Gastroesophageal sphincter (tissue), 4 donors: ENCODE measurements at regions not wholly inside any gene's neighbourhood (a gene's known extent, or its start where the extent isn't known, plus 50 kb on each side); places are given as distances from the start of the nearest gene placed in this dataset.

Experiments used
- ATAC-seq: fragments of 150-250 bp; one replicate; pipeline ENCODE4 v1.9.1; 2016; ENCODE audit warnings: mild to moderate bottlenecking, moderate library complexity
- H3K27ac ChIP-seq, 4 donors: fragments of 200-600 bp; sonication (generic) in 3 of 4; 1 replicate in 3 of 4; 2 replicates in 1 of 4; pipeline ENCODE4 v1.5.1; 2016 to 2019
- H3K27me3 ChIP-seq: fragments of 200-600 bp; sonication (generic); one replicate; pipeline ENCODE4 v1.5.1; 2019
- H3K36me3 ChIP-seq, 2 donors: fragments of 200-600 bp; sonication (generic); one replicate each; pipeline ENCODE4 v1.5.1; 2019; ENCODE audit warnings: control low read depth in 1 of 2
- H3K4me1 ChIP-seq, 3 donors: fragments of 200-600 bp; sonication (generic); 1 replicate in 2 of 3; 2 replicates in 1 of 3; pipeline ENCODE4 v1.5.1; 2016 to 2019; ENCODE audit warnings: control low read depth in 2 of 3
- H3K4me3 ChIP-seq, 2 donors: fragments of 200-600 bp; sonication (generic); one replicate each; pipeline ENCODE4 v1.5.1; 2019; ENCODE audit warnings: mild to moderate bottlenecking in 1 of 2, moderate library complexity in 1 of 2
- H3K9me3 ChIP-seq, 3 donors: fragments of 200-600 bp; sonication (generic); one replicate each; pipeline ENCODE4 v1.5.1; 2017 to 2019; ENCODE audit warnings: control low read depth in 2 of 3
- EP300 ChIP-seq: sonication (generic); formaldehyde crosslinking; IDR thresholded peaks from one replicate; pipeline ENCODE4 v1.6.1; 2017; ENCODE audit warnings: antibody characterized with exemption, mild to moderate bottlenecking
- POLR2A ChIP-seq, 2 donors: fragments of 450-650 bp; IDR thresholded peaks; one replicate each; pipeline ENCODE4 v1.6.1; 2017; ENCODE audit warnings: antibody characterized with exemption in 2 of 2, mild to moderate bottlenecking in 2 of 2, moderate library complexity in 1 of 2
- POLR2AphosphoS5 ChIP-seq: sonication (generic); formaldehyde crosslinking; IDR thresholded peaks from one replicate; pipeline ENCODE4 v1.6.1; 2017; ENCODE audit warnings: antibody characterized with exemption
- WGBS, 2 donors: methylation state at CpG; one replicate each; pipeline ENCODE4 v1.1.5; 2018; ENCODE audit warnings: low coverage in 1 of 2; 5-methylcytosine and 5-hydroxymethylcytosine counted together
- TF ChIP-seq, protein P1 (sequence below), 4 experiments: fragments of 200-600 bp in 2 of 4; fragments of 450-650 bp in 2 of 4; sonication (generic) in 1 of 4; IDR thresholded peaks; one replicate each; pipeline ENCODE4 v1.5.1; 2017 to 2019; ENCODE audit warnings: antibody characterized with exemption in 4 of 4, mild to moderate bottlenecking in 2 of 4, moderate library complexity in 2 of 4

DNA sequence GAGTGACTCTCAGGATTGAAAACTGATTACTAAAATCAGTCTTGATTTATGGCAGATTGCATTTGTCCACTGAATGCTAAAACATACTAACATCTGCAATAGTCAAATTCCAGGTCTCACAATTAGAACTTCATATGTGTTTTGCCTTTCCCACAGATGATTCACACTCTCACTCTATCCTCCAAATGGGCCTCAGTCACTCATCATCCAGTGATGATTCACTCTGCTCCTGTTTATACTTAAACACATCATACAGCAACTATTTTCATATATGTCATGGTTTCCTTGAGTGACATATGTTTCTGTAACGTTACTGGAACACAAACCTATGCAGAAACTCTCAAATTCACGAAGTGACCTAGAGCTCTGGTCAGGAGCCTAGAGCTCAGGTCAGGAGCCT lies 512.9 kb downstream of the HINT1 start:
- WGBS, 2 donors, result 29 to 76% methylated on average over 2 of the region's 2 CpGs
- no peak for ATAC-seq
- Histone ChIP-seq H3K27me3 (no peaks in the 10 kb centered on the region), H3K36me3 (no peaks in the 10 kb centered on the region), H3K27ac (no peak overlapping the region), H3K4me1 (no peaks in the 10 kb centered on the region), H3K4me3 (no peak overlapping the region), H3K9me3 (no peaks in the 10 kb centered on the region)
- TF ChIP-seq POLR2A (IDR thresholded peaks at IDR 0.05) (no peak), POLR2AphosphoS5 (no peak), EP300 (no peak)
- TF ChIP-seq, protein P1, sequence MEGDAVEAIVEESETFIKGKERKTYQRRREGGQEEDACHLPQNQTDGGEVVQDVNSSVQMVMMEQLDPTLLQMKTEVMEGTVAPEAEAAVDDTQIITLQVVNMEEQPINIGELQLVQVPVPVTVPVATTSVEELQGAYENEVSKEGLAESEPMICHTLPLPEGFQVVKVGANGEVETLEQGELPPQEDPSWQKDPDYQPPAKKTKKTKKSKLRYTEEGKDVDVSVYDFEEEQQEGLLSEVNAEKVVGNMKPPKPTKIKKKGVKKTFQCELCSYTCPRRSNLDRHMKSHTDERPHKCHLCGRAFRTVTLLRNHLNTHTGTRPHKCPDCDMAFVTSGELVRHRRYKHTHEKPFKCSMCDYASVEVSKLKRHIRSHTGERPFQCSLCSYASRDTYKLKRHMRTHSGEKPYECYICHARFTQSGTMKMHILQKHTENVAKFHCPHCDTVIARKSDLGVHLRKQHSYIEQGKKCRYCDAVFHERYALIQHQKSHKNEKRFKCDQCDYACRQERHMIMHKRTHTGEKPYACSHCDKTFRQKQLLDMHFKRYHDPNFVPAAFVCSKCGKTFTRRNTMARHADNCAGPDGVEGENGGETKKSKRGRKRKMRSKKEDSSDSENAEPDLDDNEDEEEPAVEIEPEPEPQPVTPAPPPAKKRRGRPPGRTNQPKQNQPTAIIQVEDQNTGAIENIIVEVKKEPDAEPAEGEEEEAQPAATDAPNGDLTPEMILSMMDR (IDR thresholded peaks at IDR 0.05), result no peak

DNA sequence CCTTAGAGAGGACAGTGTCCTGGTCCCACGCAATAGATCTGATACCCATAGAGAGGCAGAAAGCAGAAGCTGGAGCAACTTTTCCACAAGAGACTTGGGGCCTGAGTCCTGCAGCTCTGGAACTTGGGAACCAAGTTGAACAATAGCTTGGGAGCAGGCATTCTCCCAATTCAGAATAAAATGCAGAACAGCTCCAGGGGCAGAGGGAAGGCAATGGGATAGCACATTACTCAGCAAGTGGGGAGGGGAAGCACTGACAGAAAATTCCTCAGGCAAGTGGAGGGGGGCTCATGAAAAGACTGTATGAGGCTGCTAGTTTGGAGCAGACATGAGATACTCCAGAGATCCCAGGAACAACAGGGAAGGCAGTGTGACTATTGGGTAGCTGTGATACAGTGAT lies 513.6 kb downstream of the HINT1 start:
- H3K4me3 ChIP-seq, result no peak overlapping the region
- H3K27ac ChIP-seq, result no peak overlapping the region
- H3K36me3 ChIP-seq, result no peaks in the 10 kb centered on the region
- no peak for ATAC-seq
- H3K4me1 ChIP-seq, result no peaks in the 10 kb centered on the region
- TF ChIP-seq, protein P1 (IDR thresholded peaks at IDR 0.05), result no peak
- TF ChIP-seq POLR2A (IDR thresholded peaks at IDR 0.05) (no peak), POLR2AphosphoS5 (no peak), EP300 (no peak)
- H3K9me3 ChIP-seq, result no peaks in the 10 kb centered on the region
- H3K27me3 ChIP-seq, result no peaks in the 10 kb centered on the region
- WGBS, 2 donors, result 100% methylated on average over 1 of the region's 1 CpG; no CpG with 5 or more reads in 1 of the 2 donors

DNA sequence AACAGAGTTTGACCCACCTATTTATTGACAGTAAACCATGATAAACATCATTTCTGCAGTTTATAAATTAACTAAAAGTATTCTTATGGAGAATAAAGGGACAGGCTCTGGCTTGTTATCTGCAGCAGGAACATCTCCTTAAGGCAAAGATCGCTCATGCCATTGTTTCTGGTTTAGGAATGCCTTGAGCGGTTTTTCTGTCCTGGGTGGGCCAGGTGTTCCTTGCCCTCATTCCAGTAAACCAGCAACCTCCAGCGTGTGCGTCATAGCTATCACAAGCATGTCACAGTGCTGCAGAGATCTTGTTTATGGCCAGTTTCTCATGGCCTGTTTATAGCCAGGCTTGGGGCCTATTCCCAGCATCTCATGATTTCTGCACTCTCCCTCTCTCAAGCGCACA lies 521.7 kb downstream of the HINT1 start:
- ATAC-seq, result no peak
- H3K4me3 ChIP-seq, result no peak overlapping the region

DNA sequence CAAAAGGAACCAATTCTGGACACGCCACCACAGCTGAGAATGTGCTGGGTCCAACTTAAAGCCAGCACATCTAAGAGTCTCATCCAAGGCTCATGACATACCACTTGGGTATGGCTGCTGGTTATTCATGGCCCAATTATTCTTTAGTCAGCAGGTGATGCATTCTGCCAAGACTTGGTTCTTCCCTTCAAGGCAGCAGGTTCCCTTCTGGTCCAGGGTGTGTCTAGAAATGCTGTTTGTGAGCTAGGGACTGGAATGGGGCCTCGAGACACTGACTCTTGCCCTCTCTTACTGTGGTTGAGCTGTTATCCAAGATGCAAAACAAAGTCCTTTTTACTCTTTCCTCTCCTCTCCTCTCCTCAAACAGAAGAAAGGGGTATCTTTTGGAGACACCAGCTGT lies 522.6 kb downstream of the HINT1 start:
- no peaks in the 10 kb centered on the region for H3K4me1 ChIP-seq
- WGBS, 2 donors, result 80 to 90% methylated on average over 2 of the region's 2 CpGs
- ATAC-seq, result no peak
- no peak overlapping the region for H3K4me3 ChIP-seq
- H3K9me3 ChIP-seq, result peaks cover 0 to 21% (median 0%) of the 10 kb centered on the region in 3 donors
- no peaks in the 10 kb centered on the region for H3K36me3 ChIP-seq
- H3K27ac ChIP-seq, result no peak overlapping the region
- no peak for TF ChIP-seq EP300
- TF ChIP-seq, protein P1 (IDR thresholded peaks at IDR 0.05), result no peak
- no peak for TF ChIP-seq POLR2AphosphoS5
- TF ChIP-seq POLR2A (IDR thresholded peaks at IDR 0.05), result no peak
- H3K27me3 ChIP-seq, result no peaks in the 10 kb centered on the region

More for the DNA sequence above, 521.7 kb downstream of the HINT1 start:
- H3K27ac ChIP-seq, result no peak overlapping the region
- no peaks in the 10 kb centered on the region for H3K27me3 ChIP-seq
- 88 to 95% methylated on average over 2 to 5 of the region's 5 CpGs for WGBS, 2 donors
- H3K4me1 ChIP-seq, result no peaks in the 10 kb centered on the region
- TF ChIP-seq POLR2AphosphoS5 (no peak), POLR2A (IDR thresholded peaks at IDR 0.05) (no peak), EP300 (no peak)
- TF ChIP-seq, protein P1 (IDR thresholded peaks at IDR 0.05), result no peak
- no peaks in the 10 kb centered on the region for H3K36me3 ChIP-seq
- H3K9me3 ChIP-seq, result peaks cover 0 to 21% (median 0%) of the 10 kb centered on the region in 3 donors

DNA sequence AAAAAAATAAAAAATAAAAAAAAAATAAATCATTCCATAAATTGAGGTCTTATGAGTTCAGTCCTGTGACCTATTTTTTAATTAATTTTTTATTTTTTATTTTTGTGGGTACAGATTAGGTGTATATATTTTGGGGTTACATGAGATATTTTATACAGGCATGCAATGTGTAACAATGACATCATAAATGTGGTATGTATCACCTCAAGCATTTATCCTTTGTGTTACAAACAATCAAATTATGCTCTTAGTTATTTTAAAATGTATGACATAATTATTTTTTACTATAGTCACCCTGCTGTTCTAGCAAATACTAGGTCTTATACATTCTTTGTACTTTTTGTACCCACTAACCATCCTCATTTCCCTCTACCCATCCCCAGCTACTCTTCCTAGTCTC lies 537.9 kb downstream of the HINT1 start:
- Histone ChIP-seq H3K4me3 (no peak overlapping the region), H3K4me1 (no peaks in the 10 kb centered on the region), H3K27ac (no peak overlapping the region), H3K27me3 (no peaks in the 10 kb centered on the region), H3K9me3 (peaks cover 0 to 25% (median 0%) of the 10 kb centered on the region in 3 donors), H3K36me3 (no peaks in the 10 kb centered on the region)
- TF ChIP-seq POLR2A (IDR thresholded peaks at IDR 0.05), result no peak
- TF ChIP-seq POLR2AphosphoS5, result no peak
- no peak for ATAC-seq

DNA sequence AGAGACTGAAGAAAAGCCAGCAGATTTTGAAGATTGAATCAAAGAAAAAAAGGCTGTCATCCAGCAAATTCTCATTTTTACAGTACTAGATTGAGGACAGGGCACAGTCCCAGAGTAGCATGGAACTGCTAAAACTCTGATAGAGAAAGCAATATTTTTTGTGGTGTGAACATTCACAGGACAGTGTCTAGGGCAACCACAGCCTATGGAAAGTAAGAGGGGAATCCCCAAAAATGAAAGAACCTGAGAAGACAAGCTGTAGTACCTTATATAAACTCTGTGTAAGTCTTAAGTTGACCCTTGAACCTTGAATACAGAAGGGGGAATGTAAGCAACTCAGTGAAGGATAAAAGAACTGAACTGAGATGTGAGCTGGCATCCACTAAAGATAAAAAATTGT lies 540.3 kb downstream of the HINT1 start:
- no peaks in the 10 kb centered on the region for H3K27me3 ChIP-seq
- no peak overlapping the region for H3K27ac ChIP-seq
- TF ChIP-seq EP300 (no peak), POLR2A (IDR thresholded peaks at IDR 0.05) (no peak), POLR2AphosphoS5 (no peak)
- TF ChIP-seq, protein P1 (IDR thresholded peaks at IDR 0.05), result no peak
- peaks cover 0 to 7% (median 0%) of the 10 kb centered on the region in 3 donors for H3K9me3 ChIP-seq
- H3K36me3 ChIP-seq, result no peaks in the 10 kb centered on the region
- ATAC-seq, result no peak
- no peak overlapping the region for H3K4me3 ChIP-seq
- H3K4me1 ChIP-seq, result no peaks in the 10 kb centered on the region
